Endothelial cell of umbilical vein (primary cell): ENCODE measurements at regions not wholly inside any gene's neighbourhood (a gene's known extent, or its start where the extent isn't known, plus 50 kb on each side); places are given as distances from the start of the nearest gene placed in this dataset.

Experiments used
- BruUV-seq: library from RNA; stranded (reverse); fragments of 400-500 nt; replicated peaks from 2 replicates; lab custom pipeline; 2021; lab: Mats Ljungman, UMichigan
- CTCF ChIA-PET: fragments of 300-600, 350-600 bp; sonication (Branson Sonifier 250); formaldehyde crosslinking; loops from one replicate; lab custom pipeline; 2021; ENCODE audit warnings: antibody characterized with exemption, inconsistent platforms; lab: Charles Lee
- POLR2A ChIA-PET: fragments of 300-600, 350-600 bp; sonication (Branson Sonifier 250); formaldehyde crosslinking; loops from one replicate; lab custom pipeline; 2021; ENCODE audit warnings: antibody characterized with exemption, inconsistent platforms; lab: Charles Lee
- DNase-seq: peaks from one replicate; pipeline ENCODE4 v3.0.0-alpha.2; 2011; ENCODE audit warnings: low read depth, low spot score
- FAIRE-seq: peaks from 2 replicates; lab custom pipeline; 2011; peaks lifted over from hg19 to GRCh38; lab: Jason Lieb, UNC
- H2AFZ ChIP-seq: 2 replicates; pipeline ENCODE4 v1.6.0; 2012; ENCODE audit warnings: low read depth, low read length, control low read depth, inconsistent platforms
- H3K27ac ChIP-seq: 2 replicates; pipeline ENCODE4 v1.5.1; 2011; ENCODE audit warnings: low read depth, mild to moderate bottlenecking, control low read depth, low read length, moderate library complexity; ENCODE audit not compliant: insufficient read depth
- H3K27me3 ChIP-seq, 2 experiments: 2 replicates each; pipeline versions ENCODE4 v1.6.0 to v1.6.1; 2011; ENCODE audit warnings: low read length in 2 of 2, mixed read lengths in 1 of 2; ENCODE audit not compliant: control insufficient read depth in 2 of 2, insufficient read depth in 2 of 2
- H3K36me3 ChIP-seq, 2 experiments: 2 replicates in 1 of 2; 3 replicates in 1 of 2; pipeline ENCODE4 v1.5.1; 2011; ENCODE audit warnings: low read length in 2 of 2, mild to moderate bottlenecking in 1 of 2, moderate library complexity in 1 of 2; ENCODE audit not compliant: control insufficient read depth in 2 of 2, insufficient read depth in 2 of 2; ENCODE audit errors: extremely low read depth in 1 of 2
- H3K4me1 ChIP-seq: 3 replicates; pipeline ENCODE4 v1.5.1; 2011; ENCODE audit warnings: mild to moderate bottlenecking, low read length; ENCODE audit not compliant: control insufficient read depth, insufficient read depth; ENCODE audit errors: extremely low read depth
- H3K4me2 ChIP-seq: 2 replicates; pipeline ENCODE4 v1.6.1; 2011; ENCODE audit warnings: low read length, control low read depth, mixed read lengths; ENCODE audit not compliant: insufficient read depth
- H3K4me3 ChIP-seq, 3 experiments: fragments of 200-600 bp in 1 of 3; sonication (generic), shearing (Covaris generic) in 1 of 3; replicated peaks in 1 of 3; 2 replicates each; pipeline ENCODE4 v1.5.1; 2011 to 2016; ENCODE audit warnings: control low read depth in 3 of 3, low read length in 3 of 3, mild to moderate bottlenecking in 2 of 3, inconsistent platforms in 1 of 3, low read depth in 1 of 3, moderate library complexity in 1 of 3; ENCODE audit not compliant: insufficient read depth in 1 of 3
- H3K79me2 ChIP-seq: 2 replicates; pipeline ENCODE4 v1.6.0; 2012; ENCODE audit warnings: low read length, inconsistent platforms; ENCODE audit not compliant: control insufficient read depth, insufficient read depth
- H3K9ac ChIP-seq: replicated peaks from 2 replicates; pipeline ENCODE3; 2011; ENCODE audit warnings: low read length, control low read depth; ENCODE audit not compliant: insufficient read depth; ENCODE audit errors: extremely low read depth
- H3K9me1 ChIP-seq: replicated peaks from 3 replicates; pipeline ENCODE4 v1.6.0; 2011; ENCODE audit warnings: mild to moderate bottlenecking, low read length; ENCODE audit not compliant: control insufficient read depth, insufficient read depth; ENCODE audit errors: extremely low read depth
- H3K9me3 ChIP-seq: replicated peaks from 2 replicates; pipeline ENCODE4 v1.5.1; 2012; ENCODE audit warnings: low read length, inconsistent platforms; ENCODE audit not compliant: control insufficient read depth, insufficient read depth
- H4K20me1 ChIP-seq: replicated peaks from 2 replicates; pipeline ENCODE3; 2011; ENCODE audit warnings: mild to moderate bottlenecking, low read length; ENCODE audit not compliant: control insufficient read depth, insufficient read depth; ENCODE audit errors: extremely low read depth
- EZH2 ChIP-seq: IDR thresholded peaks from 2 replicates; pipeline ENCODE4 v1.6.1; 2012; ENCODE audit warnings: borderline replicate concordance, low read depth, mild to moderate bottlenecking, moderate library complexity, low read length, inconsistent platforms; ENCODE audit not compliant: severe bottlenecking
- FOS ChIP-seq: IDR thresholded peaks from 2 replicates; pipeline ENCODE4 v1.6.1; 2011; ENCODE audit warnings: mild to moderate bottlenecking, low read length, moderate library complexity, borderline replicate concordance; ENCODE audit not compliant: insufficient read depth
- GATA2 ChIP-seq: IDR thresholded peaks from 2 replicates; pipeline ENCODE4 v1.7.0; 2011; ENCODE audit warnings: low read depth, mild to moderate bottlenecking, moderate library complexity, mixed read lengths, low read length; ENCODE audit not compliant: insufficient read length, insufficient read depth
- JUN ChIP-seq: IDR thresholded peaks from 2 replicates; pipeline ENCODE4 v1.6.1; 2011; ENCODE audit warnings: borderline replicate concordance, low read depth; ENCODE audit not compliant: insufficient read length, insufficient read depth
- MYC ChIP-seq: IDR thresholded peaks from one replicate; pipeline ENCODE4 v1.6.1; 2011; ENCODE audit warnings: mild to moderate bottlenecking, low read depth, low read length
- POLR2A ChIP-seq: IDR thresholded peaks from 2 replicates; pipeline ENCODE4 v1.6.1; 2012; ENCODE audit warnings: low read depth, mild to moderate bottlenecking, control low read depth, low read length
- POLR2AphosphoS5 ChIP-seq: IDR thresholded peaks from 2 replicates; pipeline ENCODE4 v1.6.1; 2012; ENCODE audit warnings: low read depth, mild to moderate bottlenecking, control low read depth, low read length, moderate library complexity; ENCODE audit not compliant: insufficient read depth
- dilution Hi-C: fragments of 300-500 bp; cut with MboI; formaldehyde crosslinking; loops from one replicate; pipeline ENCODE4 v1.15.0; 2019; ENCODE audit warnings: low sequenced_read_pairs; ENCODE audit not compliant: extremely low pct_ligation_motif_present
- intact Hi-C: fragments of 100-400 bp; cut with micrococcal nuclease; formaldehyde crosslinking; loops from one replicate; pipeline ENCODE4 v1.10.0; 2022
- TF ChIP-seq, protein P1 (sequence below): IDR thresholded peaks from 2 replicates; pipeline ENCODE4 v1.6.1; 2011; ENCODE audit not compliant: insufficient read depth, insufficient read length
- TF ChIP-seq, protein P2 (sequence below), 2 donors: IDR thresholded peaks; 1 replicate in 1 of 2; 2 replicates in 1 of 2; pipeline ENCODE4 v1.5.1; 2011; ENCODE audit warnings: low read length in 2 of 2, mild to moderate bottlenecking in 2 of 2, moderate library complexity in 2 of 2, control low read depth in 1 of 2, inconsistent platforms in 1 of 2, low read depth in 1 of 2; ENCODE audit not compliant: insufficient read depth in 1 of 2; ENCODE audit errors: extremely low read depth in 1 of 2

DNA sequence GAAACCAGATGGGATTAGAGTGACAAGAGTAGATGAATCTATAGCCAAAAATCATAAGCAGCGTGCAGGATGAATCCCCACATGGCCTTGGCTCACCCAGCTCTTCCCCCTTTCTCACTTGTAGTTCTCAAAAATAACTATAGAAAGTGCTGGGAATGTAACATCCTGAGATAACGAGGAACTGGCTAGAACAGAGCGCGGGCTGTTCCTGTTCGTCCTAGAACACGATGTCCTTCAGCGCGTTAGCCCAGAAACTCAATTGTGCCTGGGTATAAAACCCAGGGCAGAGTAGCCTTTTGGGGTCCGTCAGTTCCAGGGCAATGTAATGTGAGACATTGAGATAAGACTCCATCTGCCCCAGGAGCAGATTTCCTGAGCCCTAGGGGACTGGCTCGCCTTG lies 326.2 kb downstream of the TSHZ3 start:
- Histone ChIP-seq H3K27me3 (no peaks in the 10 kb centered on the region), H3K27ac (no peak overlapping the region), H3K9me1 (no peaks in the 10 kb centered on the region), H3K9me3 (peaks cover 5% of the 10 kb centered on the region), H4K20me1 (no peaks in the 10 kb centered on the region), H3K79me2 (no peaks in the 10 kb centered on the region), H3K4me2 (no peak overlapping the region), H3K4me1 (no peaks in the 10 kb centered on the region), H3K4me3 (no peak overlapping the region), H3K9ac (no peak overlapping the region), H2AFZ (no peak overlapping the region), H3K36me3 (no peaks in the 10 kb centered on the region)
- TF ChIP-seq, protein P1, sequence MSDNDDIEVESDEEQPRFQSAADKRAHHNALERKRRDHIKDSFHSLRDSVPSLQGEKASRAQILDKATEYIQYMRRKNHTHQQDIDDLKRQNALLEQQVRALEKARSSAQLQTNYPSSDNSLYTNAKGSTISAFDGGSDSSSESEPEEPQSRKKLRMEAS: no peak
- TF ChIP-seq, protein P2, sequence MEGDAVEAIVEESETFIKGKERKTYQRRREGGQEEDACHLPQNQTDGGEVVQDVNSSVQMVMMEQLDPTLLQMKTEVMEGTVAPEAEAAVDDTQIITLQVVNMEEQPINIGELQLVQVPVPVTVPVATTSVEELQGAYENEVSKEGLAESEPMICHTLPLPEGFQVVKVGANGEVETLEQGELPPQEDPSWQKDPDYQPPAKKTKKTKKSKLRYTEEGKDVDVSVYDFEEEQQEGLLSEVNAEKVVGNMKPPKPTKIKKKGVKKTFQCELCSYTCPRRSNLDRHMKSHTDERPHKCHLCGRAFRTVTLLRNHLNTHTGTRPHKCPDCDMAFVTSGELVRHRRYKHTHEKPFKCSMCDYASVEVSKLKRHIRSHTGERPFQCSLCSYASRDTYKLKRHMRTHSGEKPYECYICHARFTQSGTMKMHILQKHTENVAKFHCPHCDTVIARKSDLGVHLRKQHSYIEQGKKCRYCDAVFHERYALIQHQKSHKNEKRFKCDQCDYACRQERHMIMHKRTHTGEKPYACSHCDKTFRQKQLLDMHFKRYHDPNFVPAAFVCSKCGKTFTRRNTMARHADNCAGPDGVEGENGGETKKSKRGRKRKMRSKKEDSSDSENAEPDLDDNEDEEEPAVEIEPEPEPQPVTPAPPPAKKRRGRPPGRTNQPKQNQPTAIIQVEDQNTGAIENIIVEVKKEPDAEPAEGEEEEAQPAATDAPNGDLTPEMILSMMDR (IDR thresholded peaks at IDR 0.05; ENCODE audit: extremely low read depth in 1 of 2, insufficient read depth in 1 of 2, low read depth in 1 of 2, low read length in 2 of 2): no peak
- TF ChIP-seq POLR2A (no peak), FOS (no peak)
- ChIA-PET POLR2A (no interaction called here), CTCF (no interaction called here)
- intact Hi-C loops: no loop called here
- DNase-seq (no peak), FAIRE-seq (no peak)
- no TSS peak for BruUV-seq
- dilution Hi-C loops: no loop called here

DNA sequence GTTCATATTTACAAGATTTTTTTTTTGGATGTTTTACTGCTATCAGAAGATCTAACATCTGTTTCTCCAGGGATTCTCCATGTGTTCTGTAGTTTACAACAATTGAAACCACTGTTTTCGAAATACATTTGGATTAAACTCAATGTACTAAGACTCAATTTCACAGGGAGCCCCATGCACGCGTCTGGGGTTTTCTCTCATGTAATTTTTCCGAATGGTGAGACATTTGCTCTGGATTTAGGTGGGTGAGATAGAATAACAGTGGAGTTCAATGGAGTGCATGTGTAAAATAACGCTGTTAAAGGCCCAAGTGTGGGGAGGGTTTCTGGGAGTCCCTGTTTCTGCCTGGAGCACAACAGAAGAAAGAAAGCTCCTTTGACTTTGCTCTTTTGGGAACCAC lies 330.3 kb downstream of the TSHZ3 start:
- Histone ChIP-seq H3K27me3 (no peaks in the 10 kb centered on the region), H3K79me2 (no peaks in the 10 kb centered on the region), H3K9me1 (no peaks in the 10 kb centered on the region), H3K36me3 (no peaks in the 10 kb centered on the region), H3K27ac (no peak overlapping the region), H3K4me1 (no peaks in the 10 kb centered on the region), H3K9me3 (peaks cover 6% of the 10 kb centered on the region), H3K4me2 (no peak overlapping the region), H2AFZ (no peak overlapping the region), H4K20me1 (no peaks in the 10 kb centered on the region), H3K4me3 (no peak overlapping the region), H3K9ac (no peak overlapping the region)
- dilution Hi-C loops: no loop called here
- ChIA-PET POLR2A (no interaction called here), CTCF (no interaction called here)
- BruUV-seq: no TSS peak
- FAIRE-seq: no peak
- intact Hi-C loops: no loop called here
- TF ChIP-seq FOS (no peak), EZH2 (no peak), POLR2AphosphoS5 (no peak), GATA2 (no peak), JUN (no peak), MYC (no peak), POLR2A (no peak)
- TF ChIP-seq, protein P2 (IDR thresholded peaks at IDR 0.05; ENCODE audit: extremely low read depth in 1 of 2, insufficient read depth in 1 of 2, low read depth in 1 of 2, low read length in 2 of 2): no peak
- TF ChIP-seq, protein P1: no peak
- no peak for DNase-seq
